Ishikawa (cell line): ENCODE measurements at regions not wholly inside any gene's neighbourhood (a gene's known extent, or its start where the extent isn't known, plus 50 kb on each side); places are given as distances from the start of the nearest gene placed in this dataset.

Experiments used
- CEBPB ChIP-seq: IDR thresholded peaks from 2 replicates; pipeline ENCODE4 v1.6.1; 2012
- CREB1 ChIP-seq: IDR thresholded peaks from 2 replicates; pipeline ENCODE4 v1.6.1; 2012; ENCODE audit warnings: low read depth
- EGR1 ChIP-seq: IDR thresholded peaks from 2 replicates; pipeline ENCODE4 v1.6.1; 2012
- EP300 ChIP-seq: IDR thresholded peaks from 2 replicates; pipeline ENCODE4 v1.6.1; 2012; ENCODE audit warnings: borderline replicate concordance
- FOXM1 ChIP-seq: IDR thresholded peaks from 2 replicates; pipeline ENCODE4 v1.6.1; 2012; ENCODE audit warnings: low read depth, borderline replicate concordance
- MAX ChIP-seq: IDR thresholded peaks from 2 replicates; pipeline ENCODE4 v1.6.1; 2012
- NFIC ChIP-seq: IDR thresholded peaks from 2 replicates; pipeline ENCODE4 v1.6.1; 2012
- RAD21 ChIP-seq: IDR thresholded peaks from 2 replicates; pipeline ENCODE4 v1.6.1; 2012; ENCODE audit warnings: low read depth
- REST ChIP-seq: IDR thresholded peaks from 2 replicates; pipeline ENCODE4 v1.6.1; 2012; ENCODE audit warnings: low read depth, mild to moderate bottlenecking
- TAF1 ChIP-seq: IDR thresholded peaks from 2 replicates; pipeline ENCODE4 v1.6.1; 2012; ENCODE audit warnings: low read depth, mild to moderate bottlenecking
- TCF12 ChIP-seq: IDR thresholded peaks from 2 replicates; pipeline ENCODE4 v1.6.1; 2012; ENCODE audit warnings: low read depth
- TEAD4 ChIP-seq: IDR thresholded peaks from 2 replicates; pipeline ENCODE4 v1.6.1; 2012
- USF1 ChIP-seq: IDR thresholded peaks from 2 replicates; pipeline ENCODE4 v1.6.1; 2012
- YY1 ChIP-seq: IDR thresholded peaks from 2 replicates; pipeline ENCODE4 v1.6.1; 2012; ENCODE audit warnings: low read depth
- ZBTB7A ChIP-seq: IDR thresholded peaks from 2 replicates; pipeline ENCODE4 v1.6.1; 2012; ENCODE audit warnings: low read depth

- TF ChIP-seq EGR1 = no peak
- TF ChIP-seq TCF12 = no peak
- TF ChIP-seq RAD21 = no peak
- TF ChIP-seq YY1 = no peak
- no peak for TF ChIP-seq TEAD4
- no peak for TF ChIP-seq EP300
- no peak for TF ChIP-seq REST
- TF ChIP-seq NFIC = no peak
- no peak for TF ChIP-seq TAF1
- no peak for TF ChIP-seq CREB1
- no peak for TF ChIP-seq USF1
- TF ChIP-seq MAX = no peak
- TF ChIP-seq CEBPB = no peak
- TF ChIP-seq ZBTB7A = no peak
- TF ChIP-seq FOXM1 = no peak
Observed at GRCh38 chr14:71659159-71659558, 273.1 kb upstream of the RGS6 start.

GRCh38 chr14:71661441-71661840 is 270.8 kb upstream of the RGS6 start:
- TF ChIP-seq USF1 (no peak), TAF1 (no peak), TEAD4 (no peak), CEBPB (no peak), FOXM1 (no peak), YY1 (no peak), ZBTB7A (no peak), TCF12 (no peak), MAX (no peak), NFIC (no peak), EP300 (no peak), EGR1 (no peak), RAD21 (no peak), REST (no peak), CREB1 (no peak)

GRCh38 chr14:71662291-71662790 is 269.9 kb upstream of the RGS6 start:
- no peak for TF ChIP-seq TCF12
- TF ChIP-seq MAX = no peak
- no peak for TF ChIP-seq TAF1
- TF ChIP-seq RAD21 = no peak
- TF ChIP-seq CEBPB = no peak
- no peak for TF ChIP-seq EP300
- no peak for TF ChIP-seq EGR1
- no peak for TF ChIP-seq YY1

- TF ChIP-seq TAF1 = no peak
- no peak for TF ChIP-seq EP300
- TF ChIP-seq CREB1 = no peak
- TF ChIP-seq ZBTB7A = no peak
- no peak for TF ChIP-seq EGR1
- no peak for TF ChIP-seq RAD21
- TF ChIP-seq FOXM1 = no peak
- no peak for TF ChIP-seq CEBPB
- TF ChIP-seq MAX = no peak
- TF ChIP-seq TCF12 = no peak
- no peak for TF ChIP-seq YY1
- TF ChIP-seq TEAD4 = no peak
- TF ChIP-seq REST = no peak
- no peak for TF ChIP-seq USF1
- TF ChIP-seq NFIC = no peak
Observed at GRCh38 chr14:71665157-71665556, 267.1 kb upstream of the RGS6 start.
